COLO668 (cell line): ENCODE measurements at regions not wholly inside any gene's neighbourhood (a gene's known extent, or its start where the extent isn't known, plus 50 kb on each side); places are given as distances from the start of the nearest gene placed in this dataset.

Source experiments
- DNase-seq: peaks from one replicate; lab custom pipeline; 2025; ENCODE audit not compliant: unreplicated experiment; lab: John Stamatoyannopoulos, UW

GRCh38 chr9:100937382-100937781 is 91.1 kb upstream of the PLPPR1 start:
- DNase-seq = no peak

GRCh38 chr9:100938507-100938906 is 90.0 kb upstream of the PLPPR1 start:
- DNase-seq = no peak

- no peak for DNase-seq
Observed at GRCh38 chr9:100939636-100940035, 88.9 kb upstream of the PLPPR1 start.

GRCh38 chr9:100959226-100959625 is 69.3 kb upstream of the PLPPR1 start:
- no peak for DNase-seq
